Right ventricle myocardium inferior (tissue), 1 donor: ENCODE measurements at regions not wholly inside any gene's neighbourhood (a gene's known extent, or its start where the extent isn't known, plus 50 kb on each side); places are given as distances from the start of the nearest gene placed in this dataset.

Experiments used
- ATAC-seq: fragments of 200-7000 bp; cut with Tn5 transposase; one replicate; pipeline ENCODE4 v1.9.1; 2020; ENCODE audit warnings: mild to moderate bottlenecking, moderate library complexity
- DNase-seq: peaks from one replicate; pipeline ENCODE4 v3.0.0; 2021; ENCODE audit errors: missing footprints
- intact Hi-C: fragments of 100-400 bp; cut with DNase I; formaldehyde crosslinking; loops from one replicate; pipeline ENCODE4 v1.11.0; 2022
- donor health status: DM: no; HTN: yes; CAD: no; lungs with severe emphysema.

GRCh38 chr3:56885879-56886278, 84.1 kb upstream of the ARHGEF3 start:
- no peak for DNase-seq
- ATAC-seq: no peak
- intact Hi-C loops: no loop called here

- ATAC-seq (no peak), DNase-seq (no peak)
- intact Hi-C loops: no loop called here
These were observed 83.7 kb upstream of the ARHGEF3 start for GRCh38 chr3:56885453-56885852.

- intact Hi-C loops: no loop called here
- no peak for ATAC-seq
These were observed 82.6 kb upstream of the ARHGEF3 start for GRCh38 chr3:56884387-56884786.

GRCh38 chr3:56883828-56884227, 82.1 kb upstream of the ARHGEF3 start:
- DNase-seq (no peak), ATAC-seq (no peak)
- intact Hi-C loops: no loop called here

More at GRCh38 chr3:56884387-56884786, 82.6 kb upstream of the ARHGEF3 start:
- no peak for DNase-seq

- ATAC-seq (no peak), DNase-seq (no peak)
- intact Hi-C loops: no loop called here
These were observed 81.1 kb upstream of the ARHGEF3 start for GRCh38 chr3:56882896-56883295.

- DNase-seq: no peak
- intact Hi-C loops: no loop called here
- no peak for ATAC-seq
These were observed 80.1 kb upstream of the ARHGEF3 start for GRCh38 chr3:56881841-56882240.

- no peak for DNase-seq
- ATAC-seq: no peak
- intact Hi-C loops: no loop called here
These were observed 79.2 kb upstream of the ARHGEF3 start for GRCh38 chr3:56880720-56881575.

- intact Hi-C loops: no loop called here
- ATAC-seq (peak; percentile 34), DNase-seq (no peak)
These were observed 77.9 kb upstream of the ARHGEF3 start for GRCh38 chr3:56879436-56880215.

- no peak for DNase-seq
- intact Hi-C loops: no loop called here
- ATAC-seq: no peak
These were observed 76.3 kb upstream of the ARHGEF3 start for GRCh38 chr3:56878074-56878473.

GRCh38 chr3:56876916-56877315, 75.2 kb upstream of the ARHGEF3 start:
- no peak for ATAC-seq
- intact Hi-C loops: no loop called here

GRCh38 chr3:56874269-56874668, 72.5 kb upstream of the ARHGEF3 start:
- DNase-seq: no peak
- intact Hi-C loops: no loop called here
- ATAC-seq: no peak

More at GRCh38 chr3:56876916-56877315, 75.2 kb upstream of the ARHGEF3 start:
- no peak for DNase-seq

- ATAC-seq (no peak), DNase-seq (no peak)
- intact Hi-C loops: no loop called here
These were observed 68.7 kb upstream of the ARHGEF3 start for GRCh38 chr3:56870436-56870835.

GRCh38 chr3:56869157-56869889, 67.6 kb upstream of the ARHGEF3 start:
- intact Hi-C loops: no loop called here
- DNase-seq (no peak), ATAC-seq (no peak)

GRCh38 chr3:56868706-56869105, 67.0 kb upstream of the ARHGEF3 start:
- ATAC-seq (no peak), DNase-seq (no peak)
- intact Hi-C loops: no loop called here

- DNase-seq (no peak), ATAC-seq (no peak)
- intact Hi-C loops: no loop called here
These were observed 65.9 kb upstream of the ARHGEF3 start for GRCh38 chr3:56867671-56868070.

- no peak for DNase-seq
- no peak for ATAC-seq
- intact Hi-C loops: no loop called here
These were observed 63.3 kb upstream of the ARHGEF3 start for GRCh38 chr3:56864918-56865524.

- ATAC-seq (no peak), DNase-seq (no peak)
- intact Hi-C loops: no loop called here
These were observed 62.3 kb upstream of the ARHGEF3 start for GRCh38 chr3:56864090-56864489.

GRCh38 chr3:56862352-56863062, 60.8 kb upstream of the ARHGEF3 start:
- no peak for ATAC-seq
- intact Hi-C loops: no loop called here
- DNase-seq: no peak
